BLaER1 (cell line): ENCODE measurements at regions not wholly inside any gene's neighbourhood (a gene's known extent, or its start where the extent isn't known, plus 50 kb on each side); places are given as distances from the start of the nearest gene placed in this dataset.

Experiments used
- H3K27ac ChIP-seq: shearing (Covaris generic); formaldehyde crosslinking; 2 replicates; pipeline ENCODE4 v1.8.1; 2022
- H3K27me3 ChIP-seq: shearing (Covaris generic); formaldehyde crosslinking; 2 replicates; pipeline ENCODE4 v1.8.1; 2022
- H3K36me3 ChIP-seq: shearing (Covaris generic); formaldehyde crosslinking; 2 replicates; pipeline ENCODE4 v1.8.1; 2022
- H3K4me1 ChIP-seq: shearing (Covaris generic); formaldehyde crosslinking; 2 replicates; pipeline ENCODE4 v1.8.1; 2022
- H3K4me2 ChIP-seq: shearing (Covaris generic); formaldehyde crosslinking; 2 replicates; pipeline ENCODE4 v1.8.1; 2022
- H3K4me3 ChIP-seq: shearing (Covaris generic); formaldehyde crosslinking; 2 replicates; pipeline ENCODE4 v1.8.1; 2022
- H3K9ac ChIP-seq: shearing (Covaris generic); formaldehyde crosslinking; 2 replicates; pipeline ENCODE4 v1.8.1; 2022
- H3K9me3 ChIP-seq: shearing (Covaris generic); formaldehyde crosslinking; 2 replicates; pipeline ENCODE4 v1.8.1; 2022
- H4K20me1 ChIP-seq: shearing (Covaris generic); formaldehyde crosslinking; 2 replicates; pipeline ENCODE4 v1.8.1; 2022
- Cebpa-rat ChIP-seq: shearing (Covaris generic); IDR thresholded peaks from 2 replicates; pipeline ENCODE4 v1.8.1; 2022

GRCh38 chr2:71859211-71859847 is 288.3 kb downstream of the CYP26B1 start:
- Histone ChIP-seq H3K4me3 (no peak overlapping the region), H3K36me3 (no peaks in the 10 kb centered on the region), H4K20me1 (no peaks in the 10 kb centered on the region), H3K4me1 (no peaks in the 10 kb centered on the region), H3K9me3 (no peaks in the 10 kb centered on the region), H3K4me2 (no peak overlapping the region), H3K9ac (no peak overlapping the region), H3K27ac (no peak overlapping the region), H3K27me3 (no peaks in the 10 kb centered on the region)
- no peak for TF ChIP-seq Cebpa-rat

GRCh38 chr2:71858071-71858470 is 289.6 kb downstream of the CYP26B1 start:
- no peak for TF ChIP-seq Cebpa-rat
- no peak overlapping the region for H3K4me3 ChIP-seq
- H3K9me3 ChIP-seq, result no peaks in the 10 kb centered on the region
- no peaks in the 10 kb centered on the region for H4K20me1 ChIP-seq
- no peak overlapping the region for H3K4me2 ChIP-seq
- no peaks in the 10 kb centered on the region for H3K4me1 ChIP-seq
- no peaks in the 10 kb centered on the region for H3K36me3 ChIP-seq
- H3K9ac ChIP-seq, result no peak overlapping the region
- H3K27ac ChIP-seq, result no peak overlapping the region
- H3K27me3 ChIP-seq, result no peaks in the 10 kb centered on the region

GRCh38 chr2:71857636-71858035 is 290.0 kb downstream of the CYP26B1 start:
- no peaks in the 10 kb centered on the region for H3K4me1 ChIP-seq
- no peaks in the 10 kb centered on the region for H3K27me3 ChIP-seq

GRCh38 chr2:71856773-71857525 is 290.7 kb downstream of the CYP26B1 start:
- no peaks in the 10 kb centered on the region for H3K4me1 ChIP-seq
- H3K4me2 ChIP-seq, result no peak overlapping the region
- H3K9ac ChIP-seq, result no peak overlapping the region
- H4K20me1 ChIP-seq, result no peaks in the 10 kb centered on the region
- H3K27me3 ChIP-seq, result no peaks in the 10 kb centered on the region
- H3K4me3 ChIP-seq, result no peak overlapping the region
- H3K9me3 ChIP-seq, result no peaks in the 10 kb centered on the region
- H3K27ac ChIP-seq, result no peak overlapping the region
- TF ChIP-seq Cebpa-rat, result no peak
- no peaks in the 10 kb centered on the region for H3K36me3 ChIP-seq

More at GRCh38 chr2:71857636-71858035, 290.0 kb downstream of the CYP26B1 start:
- no peak overlapping the region for H3K9ac ChIP-seq
- no peaks in the 10 kb centered on the region for H3K9me3 ChIP-seq
- H4K20me1 ChIP-seq, result no peaks in the 10 kb centered on the region
- H3K4me2 ChIP-seq, result no peak overlapping the region
- H3K27ac ChIP-seq, result no peak overlapping the region
- H3K36me3 ChIP-seq, result no peaks in the 10 kb centered on the region
- no peak overlapping the region for H3K4me3 ChIP-seq
- TF ChIP-seq Cebpa-rat, result no peak

- H3K9ac ChIP-seq, result no peak overlapping the region
- no peak overlapping the region for H3K4me3 ChIP-seq
- TF ChIP-seq Cebpa-rat, result no peak
- no peaks in the 10 kb centered on the region for H3K36me3 ChIP-seq
- H3K4me2 ChIP-seq, result no peak overlapping the region
- no peak overlapping the region for H3K27ac ChIP-seq
- no peaks in the 10 kb centered on the region for H3K9me3 ChIP-seq
- no peaks in the 10 kb centered on the region for H3K27me3 ChIP-seq
- H3K4me1 ChIP-seq, result no peaks in the 10 kb centered on the region
- H4K20me1 ChIP-seq, result no peaks in the 10 kb centered on the region
These were observed 293.8 kb downstream of the CYP26B1 start for GRCh38 chr2:71853858-71854257.

GRCh38 chr2:71852141-71852711 is 295.4 kb downstream of the CYP26B1 start:
- Histone ChIP-seq H3K9me3 (no peaks in the 10 kb centered on the region), H3K4me1 (no peaks in the 10 kb centered on the region), H3K9ac (no peak overlapping the region), H4K20me1 (no peaks in the 10 kb centered on the region), H3K27me3 (no peaks in the 10 kb centered on the region), H3K36me3 (no peaks in the 10 kb centered on the region), H3K27ac (no peak overlapping the region), H3K4me3 (no peak overlapping the region), H3K4me2 (no peak overlapping the region)
- no peak for TF ChIP-seq Cebpa-rat

GRCh38 chr2:71851094-71851750 is 296.4 kb downstream of the CYP26B1 start:
- no peaks in the 10 kb centered on the region for H3K36me3 ChIP-seq
- no peak overlapping the region for H3K27ac ChIP-seq
- no peak overlapping the region for H3K4me3 ChIP-seq
- no peaks in the 10 kb centered on the region for H4K20me1 ChIP-seq
- no peaks in the 10 kb centered on the region for H3K9me3 ChIP-seq
- H3K9ac ChIP-seq, result no peak overlapping the region
- H3K4me2 ChIP-seq, result no peak overlapping the region
- no peaks in the 10 kb centered on the region for H3K4me1 ChIP-seq
- TF ChIP-seq Cebpa-rat, result no peak
- no peaks in the 10 kb centered on the region for H3K27me3 ChIP-seq

GRCh38 chr2:71850306-71850801 is 297.3 kb downstream of the CYP26B1 start:
- TF ChIP-seq Cebpa-rat, result no peak
- H3K36me3 ChIP-seq, result no peaks in the 10 kb centered on the region
- no peak overlapping the region for H3K27ac ChIP-seq
- H3K4me1 ChIP-seq, result no peaks in the 10 kb centered on the region
- no peaks in the 10 kb centered on the region for H3K9me3 ChIP-seq
- no peaks in the 10 kb centered on the region for H3K27me3 ChIP-seq
- no peak overlapping the region for H3K4me2 ChIP-seq
- no peak overlapping the region for H3K4me3 ChIP-seq
- no peak overlapping the region for H3K9ac ChIP-seq
- no peaks in the 10 kb centered on the region for H4K20me1 ChIP-seq

GRCh38 chr2:71849607-71850305 is 297.9 kb downstream of the CYP26B1 start:
- Histone ChIP-seq H3K4me2 (no peak overlapping the region), H3K27ac (no peak overlapping the region), H3K27me3 (no peaks in the 10 kb centered on the region), H3K36me3 (no peaks in the 10 kb centered on the region), H3K4me1 (no peaks in the 10 kb centered on the region), H3K4me3 (no peak overlapping the region), H3K9ac (no peak overlapping the region), H3K9me3 (no peaks in the 10 kb centered on the region), H4K20me1 (no peaks in the 10 kb centered on the region)
- TF ChIP-seq Cebpa-rat, result no peak
